Transverse colon (tissue), 4 donors: ENCODE measurements at regions not wholly inside any gene's neighbourhood (a gene's known extent, or its start where the extent isn't known, plus 50 kb on each side); places are given as distances from the start of the nearest gene placed in this dataset.

Source experiments
- DNase-seq: peaks from one replicate; pipeline ENCODE4 v3.0.0-alpha.2; 2019
- H3K27ac ChIP-seq, 4 donors: fragments of 200-600 bp; sonication (generic); 2 replicates each; pipeline ENCODE4 v1.5.1; 2016 to 2018; ENCODE audit warnings: inconsistent platforms in 4 of 4
- H3K27me3 ChIP-seq: fragments of 200-600 bp; sonication (generic); 2 replicates; pipeline ENCODE4 v1.5.1; 2017; ENCODE audit warnings: inconsistent platforms
- H3K36me3 ChIP-seq, 4 donors: fragments of 200-600 bp; sonication (generic); 2 replicates each; pipeline ENCODE4 v1.5.1; 2017 to 2019; ENCODE audit warnings: inconsistent platforms in 4 of 4
- H3K4me1 ChIP-seq, 4 donors: fragments of 200-600 bp; sonication (generic); 2 replicates each; pipeline ENCODE4 v1.5.1; 2017 to 2020; ENCODE audit warnings: inconsistent platforms in 4 of 4
- H3K4me3 ChIP-seq, 4 donors: fragments of 200-600 bp; sonication (generic); 1 replicate in 1 of 4; 2 replicates in 3 of 4; pipeline versions ENCODE4 v1.5.1 to v1.6.1; 2017 to 2019; ENCODE audit warnings: inconsistent platforms in 4 of 4
- H3K9me3 ChIP-seq, 2 donors: fragments of 200-600 bp; sonication (generic); 2 replicates each; pipeline ENCODE4 v1.5.1; 2017 to 2019; ENCODE audit warnings: inconsistent platforms in 2 of 2
- EP300 ChIP-seq: sonication (generic); formaldehyde crosslinking; IDR thresholded peaks from one replicate; pipeline ENCODE4 v1.6.1; 2017; ENCODE audit warnings: antibody characterized with exemption, low read depth
- POLR2A ChIP-seq: fragments of 450-650 bp; IDR thresholded peaks from one replicate; pipeline ENCODE4 v1.6.1; 2016; ENCODE audit warnings: antibody characterized with exemption, mild to moderate bottlenecking, moderate library complexity
- POLR2AphosphoS5 ChIP-seq, 3 donors: sonication (generic); formaldehyde crosslinking; IDR thresholded peaks; one replicate each; pipeline ENCODE4 v1.6.1; 2016; ENCODE audit warnings: antibody characterized with exemption in 3 of 3
- WGBS, 2 donors: methylation state at CpG; one replicate each; pipeline ENCODE4 v1.1.5; 2018; ENCODE audit warnings: low coverage in 1 of 2; 5-methylcytosine and 5-hydroxymethylcytosine counted together
- in situ Hi-C, 4 donors: fragments of 200-750 bp; cut with MboI; loops; one replicate each; pipeline versions ENCODE4 v1.15.0 to v1.15.1; 2017; ENCODE audit warnings: low sequenced_read_pairs in 3 of 4, low pct_ligation_motif_present in 1 of 4, low pct_unique_long_range_greater_than_20kb in 1 of 4
- intact Hi-C: fragments of 100-400 bp; cut with DNase I; formaldehyde crosslinking; loops from one replicate; pipeline ENCODE4 v1.15.1; 2023; ENCODE audit warnings: low total_unique reads
- TF ChIP-seq, protein P1 (sequence below), 5 experiments: fragments of 200-600 bp in 3 of 5; fragments of 450-650 bp in 2 of 5; sonication (generic) in 3 of 5; IDR thresholded peaks; 1 replicate in 2 of 5; 2 replicates in 3 of 5; pipeline ENCODE4 v1.5.1; 2016 to 2017; ENCODE audit warnings: antibody characterized with exemption in 5 of 5, inconsistent platforms in 3 of 5, mild to moderate bottlenecking in 2 of 5, moderate library complexity in 1 of 5

GRCh38 chr7:53087274-53087673, 51.8 kb downstream of the POM121L12 start:
- intact Hi-C loops: no loop called here
- TF ChIP-seq POLR2AphosphoS5 (IDR thresholded peaks at IDR 0.05) (no peak), POLR2A (no peak), EP300 (no peak)
- TF ChIP-seq, protein P1, sequence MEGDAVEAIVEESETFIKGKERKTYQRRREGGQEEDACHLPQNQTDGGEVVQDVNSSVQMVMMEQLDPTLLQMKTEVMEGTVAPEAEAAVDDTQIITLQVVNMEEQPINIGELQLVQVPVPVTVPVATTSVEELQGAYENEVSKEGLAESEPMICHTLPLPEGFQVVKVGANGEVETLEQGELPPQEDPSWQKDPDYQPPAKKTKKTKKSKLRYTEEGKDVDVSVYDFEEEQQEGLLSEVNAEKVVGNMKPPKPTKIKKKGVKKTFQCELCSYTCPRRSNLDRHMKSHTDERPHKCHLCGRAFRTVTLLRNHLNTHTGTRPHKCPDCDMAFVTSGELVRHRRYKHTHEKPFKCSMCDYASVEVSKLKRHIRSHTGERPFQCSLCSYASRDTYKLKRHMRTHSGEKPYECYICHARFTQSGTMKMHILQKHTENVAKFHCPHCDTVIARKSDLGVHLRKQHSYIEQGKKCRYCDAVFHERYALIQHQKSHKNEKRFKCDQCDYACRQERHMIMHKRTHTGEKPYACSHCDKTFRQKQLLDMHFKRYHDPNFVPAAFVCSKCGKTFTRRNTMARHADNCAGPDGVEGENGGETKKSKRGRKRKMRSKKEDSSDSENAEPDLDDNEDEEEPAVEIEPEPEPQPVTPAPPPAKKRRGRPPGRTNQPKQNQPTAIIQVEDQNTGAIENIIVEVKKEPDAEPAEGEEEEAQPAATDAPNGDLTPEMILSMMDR (IDR thresholded peaks at IDR 0.05): no peak
- H3K27me3 ChIP-seq: no peaks in the 10 kb centered on the region

DNA sequence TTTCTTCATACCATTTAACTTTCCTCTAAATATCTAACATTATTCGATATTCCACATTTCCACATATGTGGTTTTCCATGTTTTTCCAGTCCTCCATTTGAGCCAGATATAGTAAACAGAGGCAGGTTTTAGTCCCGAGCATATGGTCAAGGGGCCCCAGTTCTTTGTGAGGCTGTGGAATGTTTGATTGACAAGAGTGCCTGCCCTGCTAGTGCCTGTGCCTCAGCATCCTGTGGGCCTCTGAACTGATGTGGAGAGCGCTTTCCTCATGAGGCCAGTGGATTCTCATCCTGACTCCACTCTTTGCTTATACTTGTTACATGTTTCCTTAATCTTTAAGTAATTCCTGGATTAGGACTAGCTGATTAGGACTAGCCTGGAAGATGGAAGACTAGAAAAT, 58.8 kb downstream of the POM121L12 start:
- H3K27ac ChIP-seq: no peak overlapping the region
- H3K4me1 ChIP-seq: no peaks in the 10 kb centered on the region
- intact Hi-C loops (no loop called here), in situ Hi-C loops (no loop called here)
- WGBS, 2 donors: 77 to 79% methylated on average over 3 of the region's 3 CpGs
- no peak overlapping the region for H3K4me3 ChIP-seq
- TF ChIP-seq, protein P1 (IDR thresholded peaks at IDR 0.05): no peak
- TF ChIP-seq POLR2A: no peak
- no peak for TF ChIP-seq POLR2AphosphoS5 (IDR thresholded peaks at IDR 0.05)
- no peak for TF ChIP-seq EP300
- DNase-seq: no peak
- no peaks in the 10 kb centered on the region for H3K36me3 ChIP-seq
- no peaks in the 10 kb centered on the region for H3K27me3 ChIP-seq
- no peaks in the 10 kb centered on the region for H3K9me3 ChIP-seq

More at GRCh38 chr7:53087274-53087673, 51.8 kb downstream of the POM121L12 start:
- Histone ChIP-seq H3K27ac (no peak overlapping the region), H3K4me1 (no peaks in the 10 kb centered on the region), H3K9me3 (no peaks in the 10 kb centered on the region), H3K36me3 (no peaks in the 10 kb centered on the region), H3K4me3 (no peak overlapping the region)
- 90 to 96% methylated on average over 4 to 17 of the region's 17 CpGs for WGBS, 2 donors
- in situ Hi-C loops: no loop called here
- DNase-seq: no peak

GRCh38 chr7:53094827-53095226, 59.4 kb downstream of the POM121L12 start:
- Histone ChIP-seq H3K9me3 (no peaks in the 10 kb centered on the region), H3K4me1 (no peaks in the 10 kb centered on the region), H3K27ac (no peak overlapping the region), H3K36me3 (no peaks in the 10 kb centered on the region), H3K27me3 (no peaks in the 10 kb centered on the region), H3K4me3 (no peak overlapping the region)
- 57 to 92% methylated on average over 2 of the region's 2 CpGs for WGBS, 2 donors
- no peak for DNase-seq
- TF ChIP-seq, protein P1 (IDR thresholded peaks at IDR 0.05): no peak
- no peak for TF ChIP-seq EP300
- intact Hi-C loops (no loop called here), in situ Hi-C loops (no loop called here)

DNA sequence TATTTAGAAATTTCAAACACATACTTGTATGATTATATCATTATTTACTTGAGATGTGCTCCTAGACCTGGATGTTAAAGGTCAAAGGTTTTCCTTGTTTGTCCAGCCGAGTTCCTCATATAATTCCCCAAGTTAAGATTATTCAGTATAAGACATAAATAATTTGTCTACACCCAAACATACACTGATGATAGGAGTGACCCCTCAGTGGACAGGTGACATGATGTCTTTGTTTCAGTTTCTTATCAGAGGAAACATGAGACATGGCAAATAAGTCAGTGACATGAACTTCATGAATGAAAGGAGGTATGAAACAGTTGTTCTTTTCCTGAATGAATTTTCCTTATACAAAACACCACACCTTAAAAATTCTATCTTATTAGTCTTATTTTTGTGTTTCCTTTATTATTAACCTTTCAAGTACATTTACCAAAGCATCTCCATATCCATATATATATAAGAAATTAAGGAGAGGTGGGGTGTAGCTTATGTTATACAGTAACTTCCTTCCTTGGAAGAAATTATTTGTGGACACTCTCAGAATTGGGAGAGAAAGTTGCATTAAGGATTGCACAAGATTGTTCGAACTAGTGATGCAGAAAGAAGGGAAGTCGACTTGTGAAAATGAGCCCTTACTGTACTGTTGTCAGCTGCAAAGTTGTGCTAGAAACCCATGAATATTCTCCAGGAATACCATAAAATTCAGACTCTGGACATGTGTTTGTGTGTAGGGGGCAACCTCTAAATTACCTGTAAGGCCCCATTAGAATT, 60.5 kb downstream of the POM121L12 start:
- no peak overlapping the region for H3K27ac ChIP-seq
- H3K4me1 ChIP-seq: no peaks in the 10 kb centered on the region
- intact Hi-C loops (no loop called here), in situ Hi-C loops (no loop called here)
- no peaks in the 10 kb centered on the region for H3K9me3 ChIP-seq
- no peaks in the 10 kb centered on the region for H3K36me3 ChIP-seq
- WGBS, 2 donors: 37 to 61% methylated on average over 3 of the region's 3 CpGs
- TF ChIP-seq POLR2A (no peak), EP300 (no peak), POLR2AphosphoS5 (IDR thresholded peaks at IDR 0.05) (no peak)
- TF ChIP-seq, protein P1 (IDR thresholded peaks at IDR 0.05): no peak
- no peaks in the 10 kb centered on the region for H3K27me3 ChIP-seq
- DNase-seq: no peak
- H3K4me3 ChIP-seq: no peak overlapping the region
